HG03045 (cell line): ENCODE measurements at regions not wholly inside any gene's neighbourhood (a gene's known extent, or its start where the extent isn't known, plus 50 kb on each side); places are given as distances from the start of the nearest gene placed in this dataset.
"Not testable (repeated sequence)": the region's sequence is repeated elsewhere in the genome, so short reads cannot be mapped to it uniquely, and the experiment has no call there.

Experiments used
- ATAC-seq: cut with Tn5 transposase; IDR thresholded peaks from one replicate; pipeline ENCODE4 v1.9.1; 2021; ENCODE audit warnings: mild to moderate bottlenecking, moderate library complexity; ENCODE audit not compliant: unreplicated experiment

GRCh38 chr6:86487660-86488221, 449.6 kb upstream of the HTR1E start:
- no peak for ATAC-seq

GRCh38 chr6:86478316-86478715, 459.0 kb upstream of the HTR1E start:
- ATAC-seq = not testable (repeated sequence)

- ATAC-seq = no peak
These were observed 459.7 kb upstream of the HTR1E start for GRCh38 chr6:86477500-86478148.

- no peak for ATAC-seq
These were observed 461.0 kb upstream of the HTR1E start for GRCh38 chr6:86476311-86476710.

GRCh38 chr6:86474081-86474480, 463.2 kb upstream of the HTR1E start:
- no peak for ATAC-seq

- no peak for ATAC-seq
These were observed 465.5 kb upstream of the HTR1E start for GRCh38 chr6:86471791-86472190.

- ATAC-seq = no peak
These were observed 477.4 kb upstream of the HTR1E start for GRCh38 chr6:86459978-86460377.

GRCh38 chr6:86456821-86457220, 480.5 kb upstream of the HTR1E start:
- ATAC-seq = no peak

GRCh38 chr6:86453232-86453631, 484.1 kb upstream of the HTR1E start:
- ATAC-seq = no peak

- ATAC-seq = no peak
These were observed 488.9 kb upstream of the HTR1E start for GRCh38 chr6:86448398-86448797.

- no peak for ATAC-seq
These were observed 496.7 kb upstream of the HTR1E start for GRCh38 chr6:86440608-86441007.

- no peak for ATAC-seq
These were observed 513.8 kb upstream of the HTR1E start for GRCh38 chr6:86423571-86423970.

GRCh38 chr6:86412057-86412456, 525.3 kb upstream of the HTR1E start:
- ATAC-seq = no peak

- no peak for ATAC-seq
These were observed 530.2 kb upstream of the HTR1E start for GRCh38 chr6:86407128-86407527.

GRCh38 chr6:86392850-86393249, 544.5 kb upstream of the HTR1E start:
- not testable (repeated sequence) for ATAC-seq

- ATAC-seq = no peak
These were observed 556.7 kb upstream of the HTR1E start for GRCh38 chr6:86380571-86381125.

GRCh38 chr6:86357877-86358276, 579.5 kb upstream of the HTR1E start:
- ATAC-seq = no peak

- no peak for ATAC-seq
These were observed 582.1 kb upstream of the HTR1E start for GRCh38 chr6:86355271-86355670.

GRCh38 chr6:86331919-86332318, 605.4 kb upstream of the HTR1E start:
- ATAC-seq = no peak

GRCh38 chr6:86331265-86331840, 606.0 kb upstream of the HTR1E start:
- no peak for ATAC-seq

- ATAC-seq = no peak
These were observed 631.1 kb upstream of the HTR1E start for GRCh38 chr6:86306210-86306609.

GRCh38 chr6:86285876-86286275, 643.2 kb upstream of the SYNCRIP start:
- no peak for ATAC-seq
